ENCODE measurements at regions not wholly inside any gene's neighbourhood (a gene's known extent, or its start where the extent isn't known, plus 50 kb on each side); places are given as distances from the start of the nearest gene placed in this dataset.

DNA sequence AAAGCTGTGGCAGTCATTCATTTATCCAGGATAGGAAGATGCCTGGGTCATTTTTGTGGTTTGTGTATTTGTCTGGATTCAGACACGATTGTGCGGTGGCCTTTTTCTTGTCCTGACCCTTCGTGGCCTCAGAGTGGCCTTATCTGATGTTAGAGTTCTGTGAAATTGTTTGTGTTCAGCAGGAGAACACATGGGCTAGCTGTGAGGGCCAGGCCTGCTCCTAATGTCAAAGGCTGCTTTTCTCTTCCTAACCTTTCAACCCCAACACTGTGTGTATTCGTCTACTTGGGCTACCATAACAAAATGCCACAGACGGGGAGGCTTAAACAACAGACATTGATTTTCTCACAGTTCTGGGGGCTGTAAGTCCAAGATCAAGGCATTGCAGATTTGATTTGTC, 321.8 kb downstream of the CD83 start (continued):
- TF ChIP-seq, protein P1, sequence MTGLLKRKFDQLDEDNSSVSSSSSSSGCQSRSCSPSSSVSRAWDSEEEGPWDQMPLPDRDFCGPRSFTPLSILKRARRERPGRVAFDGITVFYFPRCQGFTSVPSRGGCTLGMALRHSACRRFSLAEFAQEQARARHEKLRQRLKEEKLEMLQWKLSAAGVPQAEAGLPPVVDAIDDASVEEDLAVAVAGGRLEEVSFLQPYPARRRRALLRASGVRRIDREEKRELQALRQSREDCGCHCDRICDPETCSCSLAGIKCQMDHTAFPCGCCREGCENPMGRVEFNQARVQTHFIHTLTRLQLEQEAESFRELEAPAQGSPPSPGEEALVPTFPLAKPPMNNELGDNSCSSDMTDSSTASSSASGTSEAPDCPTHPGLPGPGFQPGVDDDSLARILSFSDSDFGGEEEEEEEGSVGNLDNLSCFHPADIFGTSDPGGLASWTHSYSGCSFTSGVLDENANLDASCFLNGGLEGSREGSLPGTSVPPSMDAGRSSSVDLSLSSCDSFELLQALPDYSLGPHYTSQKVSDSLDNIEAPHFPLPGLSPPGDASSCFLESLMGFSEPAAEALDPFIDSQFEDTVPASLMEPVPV (CRISPR knock-in tag; IDR thresholded peaks at IDR 0.05), result no peak
- TF ChIP-seq, protein P2, sequence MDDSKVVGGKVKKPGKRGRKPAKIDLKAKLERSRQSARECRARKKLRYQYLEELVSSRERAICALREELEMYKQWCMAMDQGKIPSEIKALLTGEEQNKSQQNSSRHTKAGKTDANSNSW (CRISPR knock-in tag; IDR thresholded peaks at IDR 0.05; ENCODE audit: borderline replicate concordance), result no peak
- TF ChIP-seq, protein P3, sequence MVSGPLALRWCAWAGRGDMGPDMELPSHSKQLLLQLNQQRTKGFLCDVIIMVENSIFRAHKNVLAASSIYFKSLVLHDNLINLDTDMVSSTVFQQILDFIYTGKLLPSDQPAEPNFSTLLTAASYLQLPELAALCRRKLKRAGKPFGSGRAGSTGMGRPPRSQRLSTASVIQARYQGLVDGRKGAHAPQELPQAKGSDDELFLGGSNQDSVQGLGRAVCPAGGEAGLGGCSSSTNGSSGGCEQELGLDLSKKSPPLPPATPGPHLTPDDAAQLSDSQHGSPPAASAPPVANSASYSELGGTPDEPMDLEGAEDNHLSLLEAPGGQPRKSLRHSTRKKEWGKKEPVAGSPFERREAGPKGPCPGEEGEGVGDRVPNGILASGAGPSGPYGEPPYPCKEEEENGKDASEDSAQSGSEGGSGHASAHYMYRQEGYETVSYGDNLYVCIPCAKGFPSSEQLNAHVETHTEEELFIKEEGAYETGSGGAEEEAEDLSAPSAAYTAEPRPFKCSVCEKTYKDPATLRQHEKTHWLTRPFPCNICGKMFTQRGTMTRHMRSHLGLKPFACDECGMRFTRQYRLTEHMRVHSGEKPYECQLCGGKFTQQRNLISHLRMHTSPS (CRISPR knock-in tag; IDR thresholded peaks at IDR 0.05; ENCODE audit: low read depth), result no peak

DNA sequence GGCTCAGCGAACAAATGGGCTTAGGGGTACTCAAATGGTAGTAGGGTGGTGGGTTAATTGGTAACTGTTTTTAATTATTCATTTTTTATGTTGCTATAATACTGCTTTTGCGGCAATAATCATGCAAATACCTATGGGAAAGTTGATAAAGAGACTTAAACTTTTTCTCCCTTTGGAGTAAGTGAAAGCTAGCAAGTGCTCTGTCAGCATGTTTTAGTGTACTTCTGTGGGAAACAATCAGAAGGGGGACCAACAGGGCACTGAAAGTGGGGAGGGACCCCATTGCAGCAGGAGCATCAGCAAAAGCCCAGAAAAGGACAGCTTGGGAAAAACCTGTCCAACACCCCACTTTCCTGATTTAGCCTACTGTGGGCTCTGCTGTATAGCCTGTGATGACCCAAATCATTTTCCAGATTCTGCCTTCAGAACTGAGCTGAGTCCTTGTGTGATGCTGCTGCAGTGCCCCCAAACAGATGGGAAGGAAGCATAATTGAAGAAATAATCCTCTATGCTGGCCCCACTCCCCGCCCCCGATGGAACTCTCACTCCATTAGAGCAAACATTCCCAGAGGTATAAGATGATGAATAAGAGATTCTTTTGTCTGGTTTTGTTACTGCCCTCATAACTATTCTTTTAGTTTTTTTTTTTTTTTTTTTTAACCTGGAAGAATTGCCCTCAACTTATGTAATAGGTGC, 322.8 kb downstream of the CD83 start:
- no peaks in the 10 kb centered on the region for H3K36me3 ChIP-seq (replicated peaks in 1 of 2; ENCODE audit: control insufficient read depth in 1 of 2, insufficient read depth in 2 of 2, low read length in 2 of 2)
- H3K27ac ChIP-seq (ENCODE audit: extremely low read length, insufficient read depth, low read length), result no peak overlapping the region
- H3K9me3 ChIP-seq (ENCODE audit: low read length), result no peaks in the 10 kb centered on the region
- no peak for DNase-seq (ENCODE audit: low spot score)
- ATAC-seq, result no peak
- H4K20me1 ChIP-seq (ENCODE audit: insufficient read depth, low read length), result no peaks in the 10 kb centered on the region
- intact Hi-C loops (cut with micrococcal nuclease; ENCODE audit: unreplicated experiment), result no loop called here
- H3K4me3 ChIP-seq (replicated peaks in 1 of 3; ENCODE audit: insufficient read depth in 1 of 3, low read depth in 2 of 3, low read length in 3 of 3), result no peak overlapping the region
- no peak overlapping the region for H3K9ac ChIP-seq (ENCODE audit: insufficient read depth, low read depth, low read length)
- in situ Hi-C loops (cut with HindIII; ENCODE audit: extremely low pct_ligation_motif_present, low pct_unique_long_range_greater_than_20kb), result no loop called here
- no TSS peak for BruUV-seq (replicated peaks)
- no peaks in the 10 kb centered on the region for H3K79me2 ChIP-seq (ENCODE audit: insufficient read depth, low read length)
- no peaks in the 10 kb centered on the region for H3K4me1 ChIP-seq (ENCODE audit: insufficient read depth, low read length)
- ChIA-PET CTCF (ENCODE audit: low intra/inter-chr PET ratio, low total read pairs) (no interaction called here), POLR2A (no interaction called here)
- no peaks in the 10 kb centered on the region; a peak in 2 of 5 replicates for H3K27me3 ChIP-seq (ENCODE audit: control insufficient read depth in 1 of 2, insufficient read depth in 2 of 2, low read length in 2 of 2)
- H2AFZ ChIP-seq (ENCODE audit: low read length), result no peak overlapping the region
- no peak for FAIRE-seq
- 47% methylated on average over 4 of the region's 4 CpGs for WGBS (ENCODE audit: low lambda C conversion rate)
- H3K4me2 ChIP-seq (ENCODE audit: low read depth, low read length), result no peak overlapping the region
- TF ChIP-seq ATM (IDR thresholded peaks at IDR 0.05; ENCODE audit: borderline replicate concordance) (no peak), MAFF (IDR thresholded peaks at IDR 0.05; ENCODE audit: low read depth, low read length) (peak; percentile 50), ZNF225 (CRISPR knock-in tag; IDR thresholded peaks at IDR 0.05) (no peak), KLF16 (CRISPR knock-in tag; IDR thresholded peaks at IDR 0.05) (no peak), ZNF775 (CRISPR knock-in tag; IDR thresholded peaks at IDR 0.05; ENCODE audit: borderline replicate concordance) (no peak), YEATS4 (CRISPR knock-in tag; IDR thresholded peaks at IDR 0.05; ENCODE audit: borderline replicate concordance) (no peak), NFYB (CRISPR knock-in tag; IDR thresholded peaks at IDR 0.05) (no peak), SIN3A (IDR thresholded peaks at IDR 0.05; ENCODE audit: borderline replicate concordance, low read depth, low read length) (no peak), PITX1 (CRISPR knock-in tag; IDR thresholded peaks at IDR 0.05) (no peak), MAFK (conservative IDR thresholded peaks at IDR 0.05 in 1 of 2, IDR thresholded peaks at IDR 0.05 in 1 of 2; ENCODE audit: low read length in 2 of 2) (peak; percentile 45 to 64; a peak in 3 of 4 replicates)
- TF ChIP-seq, protein P4, sequence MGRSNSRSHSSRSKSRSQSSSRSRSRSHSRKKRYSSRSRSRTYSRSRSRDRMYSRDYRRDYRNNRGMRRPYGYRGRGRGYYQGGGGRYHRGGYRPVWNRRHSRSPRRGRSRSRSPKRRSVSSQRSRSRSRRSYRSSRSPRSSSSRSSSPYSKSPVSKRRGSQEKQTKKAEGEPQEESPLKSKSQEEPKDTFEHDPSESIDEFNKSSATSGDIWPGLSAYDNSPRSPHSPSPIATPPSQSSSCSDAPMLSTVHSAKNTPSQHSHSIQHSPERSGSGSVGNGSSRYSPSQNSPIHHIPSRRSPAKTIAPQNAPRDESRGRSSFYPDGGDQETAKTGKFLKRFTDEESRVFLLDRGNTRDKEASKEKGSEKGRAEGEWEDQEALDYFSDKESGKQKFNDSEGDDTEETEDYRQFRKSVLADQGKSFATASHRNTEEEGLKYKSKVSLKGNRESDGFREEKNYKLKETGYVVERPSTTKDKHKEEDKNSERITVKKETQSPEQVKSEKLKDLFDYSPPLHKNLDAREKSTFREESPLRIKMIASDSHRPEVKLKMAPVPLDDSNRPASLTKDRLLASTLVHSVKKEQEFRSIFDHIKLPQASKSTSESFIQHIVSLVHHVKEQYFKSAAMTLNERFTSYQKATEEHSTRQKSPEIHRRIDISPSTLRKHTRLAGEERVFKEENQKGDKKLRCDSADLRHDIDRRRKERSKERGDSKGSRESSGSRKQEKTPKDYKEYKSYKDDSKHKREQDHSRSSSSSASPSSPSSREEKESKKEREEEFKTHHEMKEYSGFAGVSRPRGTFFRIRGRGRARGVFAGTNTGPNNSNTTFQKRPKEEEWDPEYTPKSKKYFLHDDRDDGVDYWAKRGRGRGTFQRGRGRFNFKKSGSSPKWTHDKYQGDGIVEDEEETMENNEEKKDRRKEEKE (IDR thresholded peaks at IDR 0.05), result no peak

All from HepG2 (cell line).